ENCODE measurements at regions not wholly inside any gene's neighbourhood (a gene's known extent, or its start where the extent isn't known, plus 50 kb on each side); places are given as distances from the start of the nearest gene placed in this dataset.

- DNase-seq (ENCODE audit: low spot score) = no peak
- Mint-ChIP-seq H3K4me3 (no peak overlapping the region), H3K4me1 (0 out of 2 replicates have a peak, but pooled peaks cover 1% of the 10 kb centered on the region), H3K9me3 (no peaks in the 10 kb centered on the region), H3K27ac (no peak overlapping the region), H3K27me3 (ENCODE audit: low read depth) (no peaks in the 10 kb centered on the region), H3K36me3 (no peaks in the 10 kb centered on the region)
- ATAC-seq = no peak
- ChIA-PET CTCF (no interaction called here), POLR2A (no interaction called here)
- no peak for TF ChIP-seq NFATC4 (CRISPR knock-in tag; IDR thresholded peaks at IDR 0.05)
- no peak for TF ChIP-seq NR3C1 (CRISPR knock-in tag; conservative IDR thresholded peaks at IDR 0.05; ENCODE audit: low read depth)
- TF ChIP-seq AFF4 (CRISPR knock-in tag; IDR thresholded peaks at IDR 0.05; ENCODE audit: borderline replicate concordance) = no peak
- TF ChIP-seq IRF1 (CRISPR knock-in tag; IDR thresholded peaks at IDR 0.05) = no peak
- no peak for TF ChIP-seq PREB (CRISPR knock-in tag; IDR thresholded peaks at IDR 0.05; ENCODE audit: borderline replicate concordance)
- no peak for TF ChIP-seq GRHL2 (CRISPR knock-in tag; IDR thresholded peaks at IDR 0.05; ENCODE audit: insufficient replicate concordance, severe bottlenecking)
- TF ChIP-seq E2F1 (CRISPR knock-in tag; IDR thresholded peaks at IDR 0.05) = no peak
- TF ChIP-seq ZNF121 (CRISPR knock-in tag; IDR thresholded peaks at IDR 0.05) = no peak
- no peak for TF ChIP-seq ELF4 (CRISPR knock-in tag; IDR thresholded peaks at IDR 0.05; ENCODE audit: low read depth)
- no peak for TF ChIP-seq ZNF263 (CRISPR knock-in tag; IDR thresholded peaks at IDR 0.05; ENCODE audit: low read depth)
- no peak for TF ChIP-seq ZNF138 (CRISPR knock-in tag; conservative IDR thresholded peaks at IDR 0.05)
- TF ChIP-seq FOXP1 (CRISPR knock-in tag; IDR thresholded peaks at IDR 0.05; ENCODE audit: borderline replicate concordance) = no peak
- TF ChIP-seq CBFB (CRISPR knock-in tag; IDR thresholded peaks at IDR 0.05; ENCODE audit: low read depth) = no peak
- no peak for TF ChIP-seq E2F5 (CRISPR knock-in tag; IDR thresholded peaks at IDR 0.05)
These were observed 1093.2 kb downstream of the ADGRL2 start for GRCh38 chr1:82893712-82894470.

GRCh38 chr1:82880506-82880905, 1079.8 kb downstream of the ADGRL2 start:
- no peak overlapping the region for H3K27ac Mint-ChIP-seq
- TF ChIP-seq IRF1 (CRISPR knock-in tag; IDR thresholded peaks at IDR 0.05) (no peak), CREM (CRISPR knock-in tag; IDR thresholded peaks at IDR 0.05) (no peak), ZBTB43 (CRISPR knock-in tag; IDR thresholded peaks at IDR 0.05) (no peak), NR2C2 (CRISPR knock-in tag; IDR thresholded peaks at IDR 0.05) (no peak), ZNF423 (CRISPR knock-in tag; IDR thresholded peaks at IDR 0.05) (no peak), CREB1 (CRISPR knock-in tag; IDR thresholded peaks at IDR 0.05) (no peak), FOXK1 (CRISPR knock-in tag; IDR thresholded peaks at IDR 0.05) (no peak), MAX (CRISPR knock-in tag; IDR thresholded peaks at IDR 0.05) (no peak), STAT6 (CRISPR knock-in tag; conservative IDR thresholded peaks at IDR 0.05; ENCODE audit: low read depth) (no peak), ZNF121 (CRISPR knock-in tag; IDR thresholded peaks at IDR 0.05) (no peak)

More at GRCh38 chr1:82880506-82880905, 1079.8 kb downstream of the ADGRL2 start:
- no peaks in the 10 kb centered on the region for H3K27me3 Mint-ChIP-seq (ENCODE audit: low read depth)
- POLR2A ChIA-PET = no interaction called here
- ATAC-seq (no peak), DNase-seq (ENCODE audit: low spot score) (no peak)
- H3K4me1 Mint-ChIP-seq = no peaks in the 10 kb centered on the region
- no peaks in the 10 kb centered on the region for H3K36me3 Mint-ChIP-seq
- H3K4me3 Mint-ChIP-seq = no peak overlapping the region
- H3K9me3 Mint-ChIP-seq = peaks cover 7% of the 10 kb centered on the region
- CTCF ChIA-PET = no interaction called here
